Fibroblast of skin of right quadriceps (primary cell): ENCODE measurements at regions not wholly inside any gene's neighbourhood (a gene's known extent, or its start where the extent isn't known, plus 50 kb on each side); places are given as distances from the start of the nearest gene placed in this dataset.
"Not testable (repeated sequence)": the region's sequence is repeated elsewhere in the genome, so short reads cannot be mapped to it uniquely, and the experiment has no call there.

ENCODE experiments used
- DNase-seq: peaks from one replicate; pipeline ENCODE4 v3.0.0-alpha.2; 2013

DNA sequence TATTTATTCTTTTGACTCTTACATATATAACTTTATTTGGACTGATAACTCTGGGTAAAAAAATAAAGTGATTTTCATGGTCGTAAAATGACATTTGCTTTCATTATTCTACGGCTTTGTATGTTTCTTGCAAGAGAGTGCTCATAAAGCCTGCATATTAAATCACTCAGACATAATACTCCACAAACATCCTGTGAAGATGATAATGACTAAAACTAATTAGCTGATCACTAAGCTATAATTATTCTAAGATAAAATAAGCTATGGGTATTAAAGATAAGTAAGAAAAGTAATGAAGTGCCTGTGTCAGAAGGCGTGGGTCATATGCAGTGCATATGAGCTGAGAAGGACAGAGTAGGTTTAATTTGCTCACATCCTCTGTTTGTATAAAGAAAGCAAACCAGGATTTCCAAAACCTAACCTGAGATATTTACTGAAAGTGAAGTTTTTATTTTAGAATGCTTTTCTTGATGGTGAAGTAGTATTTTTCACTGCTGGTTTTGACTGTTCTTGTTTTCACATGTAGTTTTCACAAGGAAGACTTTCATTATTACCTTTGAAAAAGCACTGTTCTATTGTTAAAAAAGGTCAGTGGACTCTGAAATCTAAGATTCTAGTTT, 278.8 kb downstream of the AMY1C start:
- no peak for DNase-seq

GRCh38 chr1:104029456-104029970, 279.8 kb downstream of the AMY1C start:
- DNase-seq, result no peak

DNA sequence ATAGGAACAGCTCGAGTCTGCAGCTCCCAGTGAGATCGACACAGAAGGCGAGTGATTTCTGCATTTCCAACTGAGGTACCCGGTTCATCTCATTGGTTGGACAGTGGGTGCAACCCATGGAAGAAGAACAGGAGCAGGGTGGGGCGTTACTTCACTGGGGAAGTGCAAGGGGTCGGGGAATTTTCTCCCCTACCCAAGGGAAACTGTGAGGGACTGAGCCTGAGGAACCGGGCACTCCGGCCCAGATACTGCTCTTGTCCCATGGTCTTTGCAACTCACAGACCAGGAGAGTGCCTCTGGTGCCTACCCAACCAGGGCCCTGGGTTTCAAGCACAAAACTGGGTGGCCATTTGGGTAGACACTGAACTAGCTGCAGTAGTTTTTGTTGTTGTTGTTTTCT, 307.1 kb downstream of the AMY1C start:
- DNase-seq, result no peak

- not testable (repeated sequence) for DNase-seq
Observed at GRCh38 chr1:104057219-104057898, 307.7 kb downstream of the AMY1C start.

GRCh38 chr1:104061637-104062036, 311.9 kb downstream of the AMY1C start:
- DNase-seq, result not testable (repeated sequence)

GRCh38 chr1:104064399-104064798, 314.7 kb downstream of the AMY1C start:
- DNase-seq, result no peak

DNA sequence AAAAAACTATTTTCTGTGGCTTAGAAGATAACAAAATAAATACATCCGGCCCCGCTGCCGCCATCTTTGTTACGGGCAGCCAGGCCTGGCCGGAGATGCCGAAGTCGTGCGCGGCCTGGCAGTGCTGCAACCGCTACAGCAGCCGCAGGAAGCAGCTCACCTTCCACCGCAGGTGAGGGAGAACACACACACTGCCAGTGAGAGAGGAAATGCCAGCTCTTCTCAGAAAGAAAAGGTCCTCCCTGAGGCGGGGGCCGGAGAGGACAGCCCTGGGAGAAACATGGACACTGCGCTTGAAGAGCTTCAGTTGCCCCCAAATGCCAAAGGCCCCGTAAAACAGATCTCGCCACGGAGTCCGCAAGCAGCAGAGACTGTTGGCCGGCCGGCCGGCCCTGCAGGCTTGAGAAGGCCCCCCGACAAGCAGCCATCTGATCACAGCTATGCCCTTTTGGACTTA, 323.2 kb downstream of the AMY1C start:
- DNase-seq, result no peak

GRCh38 chr1:104073463-104073902, 323.8 kb downstream of the AMY1C start:
- DNase-seq, result no peak

GRCh38 chr1:104082221-104082620, 332.5 kb downstream of the AMY1C start:
- no peak for DNase-seq

GRCh38 chr1:104084380-104084779, 334.7 kb downstream of the AMY1C start:
- no peak for DNase-seq

DNA sequence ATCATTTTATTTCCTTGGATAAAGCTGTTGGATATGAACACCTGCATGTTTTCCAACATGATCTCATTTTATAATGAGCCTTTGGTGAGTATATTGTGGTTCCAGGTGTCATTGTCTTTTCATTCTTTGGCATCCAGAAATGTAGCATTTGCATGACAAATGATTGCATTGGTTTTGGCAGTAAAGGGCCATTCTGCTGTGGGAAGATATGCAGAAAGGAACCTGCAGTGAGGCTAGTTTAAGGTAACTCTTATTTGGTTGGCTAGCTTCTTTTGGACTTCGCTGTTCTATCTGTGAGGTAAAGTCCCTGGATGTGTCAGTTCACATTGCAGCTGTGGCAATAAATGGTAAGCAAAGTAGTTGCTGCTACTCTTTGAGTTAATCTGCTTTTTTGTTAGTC, 343.0 kb downstream of the AMY1C start:
- DNase-seq, result no peak

- no peak for DNase-seq
Observed at GRCh38 chr1:104098837-104099236, 349.1 kb downstream of the AMY1C start.

- DNase-seq, result no peak
Observed at GRCh38 chr1:104100115-104100514, 350.4 kb downstream of the AMY1C start.

- DNase-seq, result no peak
Observed at GRCh38 chr1:104105465-104105864, 355.8 kb downstream of the AMY1C start.

DNA sequence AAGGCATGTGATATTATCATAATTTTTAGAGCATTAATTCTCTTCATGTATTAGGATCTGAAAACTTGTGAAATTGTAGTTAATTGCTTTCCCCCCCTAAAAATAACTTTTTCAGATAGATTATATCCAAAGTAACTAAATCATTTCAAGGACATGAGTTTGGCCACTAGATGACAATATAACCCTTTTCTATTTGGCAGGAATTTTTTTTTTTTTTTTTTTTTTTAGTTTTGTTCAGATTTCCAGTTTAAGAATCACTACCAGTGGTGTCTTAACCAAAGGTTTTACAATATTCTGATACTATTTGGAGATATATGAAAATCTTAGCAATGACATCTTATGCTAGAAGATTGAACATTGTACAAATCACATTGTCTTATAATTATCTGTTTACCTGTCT, 370.8 kb downstream of the AMY1C start:
- DNase-seq, result no peak

GRCh38 chr1:104121271-104121670, 371.6 kb downstream of the AMY1C start:
- DNase-seq, result no peak

DNA sequence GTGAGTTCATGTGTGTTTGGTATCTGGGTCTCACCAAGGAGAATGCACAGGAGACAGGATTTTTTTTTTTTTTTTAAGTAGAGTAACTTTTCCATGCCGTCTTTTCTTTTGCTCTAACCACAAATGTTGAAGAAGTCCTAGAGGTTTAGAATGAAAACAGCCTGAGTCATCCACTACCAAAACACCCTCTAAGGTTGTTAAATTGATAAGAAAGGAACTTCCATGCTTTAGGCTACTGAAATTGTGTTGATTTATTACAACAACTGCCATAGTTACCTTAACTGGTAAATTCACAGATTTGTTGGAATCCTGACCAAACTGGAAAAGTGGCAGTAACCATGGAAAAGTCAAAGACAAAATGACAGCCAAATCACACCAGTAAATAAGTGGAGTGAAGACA, 375.6 kb downstream of the AMY1C start:
- no peak for DNase-seq

- no peak for DNase-seq
Observed at GRCh38 chr1:104125970-104126369, 376.3 kb downstream of the AMY1C start.

DNA sequence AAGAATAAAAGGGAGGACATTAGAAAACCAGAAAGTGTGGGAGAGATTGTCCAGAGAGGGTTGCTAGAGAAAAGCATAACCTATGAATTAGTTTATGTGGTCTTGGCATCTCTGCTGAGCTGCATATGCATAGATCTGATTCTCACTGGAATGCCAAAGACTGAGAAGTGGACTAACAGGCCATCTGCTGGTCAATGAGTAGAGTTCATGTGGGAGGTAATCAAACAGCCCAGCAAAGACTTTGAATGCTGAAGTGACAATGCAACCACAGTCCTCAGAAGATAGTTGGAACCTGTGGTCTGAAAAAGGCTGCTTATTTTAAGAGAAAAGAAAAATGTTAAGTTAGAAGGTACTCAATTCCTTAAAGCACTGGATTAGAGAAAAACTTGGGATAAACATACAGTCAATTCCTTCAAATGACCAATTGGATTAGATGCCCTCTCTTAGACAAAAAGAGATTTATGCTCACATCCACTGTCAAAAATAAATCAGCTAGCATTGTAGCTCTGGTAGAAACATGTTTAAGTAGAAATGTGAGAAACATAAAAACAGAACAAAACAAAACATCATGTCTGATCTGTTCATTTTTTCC, 382.8 kb downstream of the AMY1C start:
- no peak for DNase-seq

GRCh38 chr1:104135036-104135435, 385.3 kb downstream of the AMY1C start:
- not testable (repeated sequence) for DNase-seq

GRCh38 chr1:104136621-104137020, 386.9 kb downstream of the AMY1C start:
- DNase-seq, result no peak

GRCh38 chr1:104156738-104157137, 407.0 kb downstream of the AMY1C start:
- no peak for DNase-seq

- DNase-seq, result no peak
Observed at GRCh38 chr1:104163912-104164476, 414.3 kb downstream of the AMY1C start.

DNA sequence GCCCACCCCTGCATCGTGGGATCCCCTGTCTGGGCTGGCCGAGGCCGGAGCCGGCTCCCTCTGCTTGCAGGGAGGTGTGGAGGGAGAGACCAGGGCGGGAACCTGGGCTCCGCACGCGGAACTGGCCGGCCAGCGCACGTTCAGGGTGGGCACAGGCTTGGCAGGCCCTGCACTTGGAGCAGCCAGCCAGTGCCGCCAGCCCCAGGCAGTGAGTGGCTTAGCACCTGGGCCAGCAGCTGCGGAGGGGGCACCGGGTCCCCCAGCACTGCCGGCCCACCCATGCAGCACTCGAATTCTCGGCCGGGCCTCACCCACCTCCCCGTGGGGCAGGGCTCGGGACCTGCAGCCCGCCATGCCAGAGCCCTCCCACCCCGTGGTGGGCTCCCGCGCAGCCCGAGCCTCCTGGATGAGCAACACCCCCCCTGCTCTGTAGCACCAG, 422.6 kb downstream of the AMY1C start:
- no peak for DNase-seq
